Stimulated activated CD4-positive, alpha-beta T cell treated with anti-CD3 and anti-CD28 coated beads, Interleukin-15, amount 100 ng/mL, for 48 hours (primary cell): ENCODE measurements at regions not wholly inside any gene's neighbourhood (a gene's known extent, or its start where the extent isn't known, plus 50 kb on each side); places are given as distances from the start of the nearest gene placed in this dataset.

Experiments used
- DNase-seq, 2 donors: peaks; one replicate each; pipeline ENCODE4 v3.0.0-alpha.2; 2020; ENCODE audit warnings: low read depth in 2 of 2

DNA sequence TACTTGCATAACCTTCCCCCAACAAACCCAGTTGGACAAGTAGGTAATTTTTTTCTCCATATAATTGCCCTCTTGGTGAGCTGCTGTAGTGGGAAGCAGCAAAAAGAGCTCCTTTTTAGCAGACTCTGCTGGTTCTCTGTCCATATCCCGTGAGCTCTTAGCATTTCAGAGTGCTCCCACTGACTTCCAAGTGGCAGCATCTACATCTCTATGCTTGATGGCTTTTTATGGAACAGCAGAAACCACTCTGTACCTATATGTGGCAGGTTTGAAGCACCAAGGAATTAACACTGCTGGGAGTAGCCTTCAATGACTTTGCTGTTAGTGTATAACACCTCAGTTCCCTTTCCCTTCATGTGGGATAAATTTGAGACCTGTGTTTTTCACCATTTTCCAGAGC lies 168.4 kb upstream of the NHS start:
- no peak for DNase-seq

DNA sequence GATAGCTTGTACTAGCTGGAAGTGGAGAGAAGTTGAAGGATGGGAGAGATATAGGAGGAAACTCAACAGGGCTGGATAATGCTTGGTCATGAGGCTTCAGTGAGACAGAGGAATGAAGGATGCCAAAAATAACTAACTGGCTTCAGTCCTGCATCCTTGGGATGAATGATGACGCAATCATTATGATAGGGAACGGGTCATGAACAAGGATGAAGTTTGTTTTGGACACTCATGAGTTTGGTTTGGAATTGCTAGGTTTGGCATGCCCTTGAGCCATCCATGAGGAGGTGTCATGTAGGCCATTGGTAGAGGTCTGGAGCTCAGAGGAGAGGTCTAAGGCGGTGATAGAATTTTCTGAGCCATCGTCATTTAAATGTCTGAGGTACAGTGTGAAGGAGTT lies 160.0 kb upstream of the NHS start:
- DNase-seq = no peak

DNA sequence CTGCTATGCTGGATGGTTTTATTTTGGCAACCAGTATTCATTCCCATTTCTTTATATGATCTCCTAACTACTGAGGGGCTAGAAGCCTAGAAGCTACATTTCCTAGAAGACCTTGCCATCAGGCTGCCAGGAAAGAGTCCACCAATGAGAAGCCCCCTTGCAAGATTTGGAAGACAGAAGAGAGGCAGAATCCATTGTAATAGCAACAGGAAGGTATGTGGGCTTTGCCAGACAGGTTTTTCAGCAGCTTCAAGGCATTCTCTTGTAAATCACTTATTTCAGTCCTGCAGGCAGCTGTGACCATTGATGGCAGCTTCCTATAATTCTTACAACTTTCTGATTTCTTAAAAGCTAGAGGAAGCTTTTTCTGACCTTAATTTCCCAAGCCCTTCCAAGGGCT lies 148.3 kb upstream of the NHS start:
- DNase-seq = no peak

DNA sequence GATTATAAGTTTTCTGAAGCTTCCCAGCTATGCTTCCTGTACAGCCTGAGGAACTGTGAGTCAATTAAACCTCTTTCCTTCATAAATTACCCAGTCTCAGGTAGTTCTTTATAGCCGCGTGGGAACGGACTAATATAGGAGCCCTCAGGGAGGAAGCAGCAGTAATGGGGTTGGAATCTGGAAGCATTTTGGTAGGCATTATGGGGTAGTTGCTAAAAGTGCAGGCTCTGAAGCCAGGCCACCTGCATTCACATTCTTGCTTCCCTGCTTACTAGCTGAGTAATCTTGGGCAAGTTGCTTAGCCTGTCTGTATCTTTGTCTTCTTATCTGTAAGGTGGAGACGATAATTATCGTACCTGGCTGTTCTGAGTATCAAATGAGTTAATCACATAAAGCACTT lies 137.9 kb upstream of the NHS start:
- no peak for DNase-seq

DNA sequence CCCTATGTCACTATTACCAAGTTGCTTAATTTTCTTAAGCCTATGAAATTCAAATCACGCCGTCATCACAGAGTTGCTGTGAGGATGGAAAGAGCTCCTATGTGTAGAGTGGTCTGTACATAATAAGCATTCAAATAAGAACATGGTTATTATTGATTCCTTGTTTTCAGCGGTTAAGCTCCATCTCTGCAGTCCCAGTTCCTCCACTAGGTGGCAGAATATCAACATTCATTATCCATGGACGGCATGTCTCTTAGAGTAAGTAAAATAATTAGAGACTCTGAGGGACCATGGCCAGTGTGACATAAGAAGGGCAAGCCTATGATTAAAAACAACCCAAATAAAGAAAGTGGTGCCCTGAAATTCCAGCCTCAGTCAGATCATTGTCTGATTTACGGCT lies 132.5 kb upstream of the NHS start:
- DNase-seq = peak in 1 of 2 donors; percentile 22

DNA sequence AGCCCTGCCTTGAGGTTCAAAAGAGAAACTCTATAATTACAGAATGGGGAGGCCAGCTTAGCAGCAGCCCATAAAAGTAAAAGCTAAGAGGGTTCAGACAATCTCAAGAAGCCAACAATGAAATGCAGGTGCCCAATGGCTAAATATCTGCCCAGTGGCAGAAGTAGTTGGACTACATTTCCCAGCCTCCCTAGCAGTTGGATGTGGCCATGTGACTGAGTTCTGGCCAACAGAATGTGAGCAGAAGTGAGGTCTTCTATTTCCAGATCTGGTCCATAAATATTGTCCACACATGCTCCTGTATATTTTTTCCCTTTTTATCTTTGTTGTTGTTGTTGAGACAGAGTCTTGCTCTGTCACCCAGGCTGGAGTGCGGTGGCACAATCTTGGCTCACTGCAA lies 127.9 kb upstream of the NHS start:
- DNase-seq = no peak

DNA sequence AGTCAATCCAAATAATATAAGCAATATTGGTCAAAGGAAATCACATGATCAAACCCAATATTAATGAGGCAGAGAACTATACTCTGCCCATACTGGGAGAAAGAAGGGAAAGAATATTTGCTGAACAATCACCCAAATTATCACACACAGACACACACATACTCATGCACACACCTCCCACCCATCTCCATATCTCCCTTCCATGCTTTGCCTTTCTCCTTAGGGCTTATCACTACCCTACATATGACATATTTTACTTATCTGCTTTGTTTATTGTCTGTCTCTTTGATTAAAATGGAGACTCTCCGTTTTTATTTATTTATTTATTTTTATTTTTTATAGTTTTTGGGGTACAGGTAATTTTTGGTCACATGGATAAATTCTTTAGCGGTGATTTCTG lies 112.9 kb upstream of the NHS start:
- no peak for DNase-seq

DNA sequence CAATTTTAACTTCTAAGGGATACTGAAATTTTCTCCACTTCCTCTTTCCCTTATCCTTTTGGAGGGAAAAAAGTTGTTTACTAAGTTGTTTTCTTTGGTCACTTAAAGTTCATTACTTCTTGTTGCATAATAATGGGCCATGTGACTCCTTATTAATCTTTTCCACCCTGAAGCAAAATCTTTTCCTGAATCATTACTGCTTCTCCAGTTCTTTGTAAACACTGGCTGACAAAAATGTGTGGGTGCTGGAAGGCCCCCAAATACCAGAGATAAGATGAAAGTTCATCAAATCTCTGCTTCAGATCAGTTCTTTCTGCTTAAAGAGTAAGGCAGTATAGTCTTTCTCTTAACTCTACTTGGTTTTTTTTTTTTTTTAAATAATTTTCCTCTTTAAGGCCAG lies 108.9 kb upstream of the NHS start:
- no peak for DNase-seq

DNA sequence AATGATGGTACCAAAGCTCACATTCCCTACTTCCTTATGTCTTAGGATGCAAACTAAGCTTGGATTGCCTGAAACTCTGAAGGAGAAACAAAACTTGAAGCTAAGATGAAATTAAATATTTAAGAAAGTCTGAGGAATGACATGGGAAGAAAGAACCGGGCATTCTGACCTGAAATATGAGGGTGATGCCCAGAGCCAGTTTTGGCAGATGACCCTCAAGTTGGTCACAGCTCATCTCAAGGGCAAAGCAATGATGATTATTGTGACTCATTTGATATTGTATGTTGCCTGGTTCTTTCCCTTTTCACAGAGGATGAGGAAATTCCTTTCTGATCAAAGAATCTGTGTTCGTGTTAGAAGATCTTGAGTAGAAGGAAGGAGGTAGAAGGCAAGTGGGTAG lies 96.0 kb upstream of the NHS start:
- no peak for DNase-seq

DNA sequence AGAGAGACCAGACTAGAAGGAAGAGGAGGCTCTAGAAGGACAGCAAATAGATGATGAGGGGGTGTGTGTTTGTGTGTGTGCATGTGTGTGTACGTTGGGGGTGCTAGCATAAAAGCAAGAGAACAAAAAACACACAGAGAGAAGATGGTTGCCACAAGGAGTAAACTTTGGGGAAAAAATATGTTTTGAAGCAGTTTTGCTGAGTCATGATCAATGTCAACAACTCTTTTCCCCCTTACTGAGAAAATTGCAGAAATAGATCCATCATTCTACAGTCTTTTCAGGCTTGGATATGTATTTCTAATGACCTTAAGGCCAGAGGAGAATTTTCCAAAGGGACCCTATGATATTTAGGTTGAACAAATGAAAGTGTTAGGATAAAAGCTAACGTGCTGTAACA lies 89.0 kb upstream of the NHS start:
- no peak for DNase-seq

DNA sequence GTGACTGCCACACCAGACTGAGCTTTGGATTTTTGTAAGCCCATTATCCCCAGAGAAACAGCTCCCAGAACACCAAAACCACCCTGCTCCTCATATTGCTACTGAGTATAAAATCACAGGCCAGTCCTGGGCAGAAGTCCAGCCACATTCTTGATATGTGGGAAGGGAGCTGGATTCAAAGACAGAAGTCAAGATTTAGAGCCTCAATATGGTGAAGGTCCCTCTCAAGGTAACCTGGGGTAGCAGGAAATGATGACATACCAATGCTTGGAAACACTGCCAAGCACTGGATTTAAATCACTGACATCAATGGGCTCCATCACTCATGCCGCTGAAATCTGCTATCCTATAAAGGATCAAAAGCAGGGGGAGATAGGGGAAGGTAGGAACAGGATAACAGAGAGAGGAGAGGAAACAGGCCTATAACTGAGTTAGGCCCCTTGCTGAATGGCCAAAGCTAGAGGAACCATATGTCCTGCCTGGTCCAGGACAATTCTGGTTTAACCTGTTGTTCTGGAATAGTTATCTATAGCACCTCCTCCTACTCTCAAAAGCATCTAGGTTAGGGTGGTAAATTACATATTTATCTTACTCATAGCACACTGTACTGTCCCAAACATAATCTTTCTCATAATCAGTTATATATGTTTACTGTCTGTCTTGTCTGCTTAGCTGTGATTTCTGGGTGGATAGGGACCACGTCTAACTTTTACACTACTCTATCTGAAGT lies 83.7 kb upstream of the NHS start:
- no peak for DNase-seq

DNA sequence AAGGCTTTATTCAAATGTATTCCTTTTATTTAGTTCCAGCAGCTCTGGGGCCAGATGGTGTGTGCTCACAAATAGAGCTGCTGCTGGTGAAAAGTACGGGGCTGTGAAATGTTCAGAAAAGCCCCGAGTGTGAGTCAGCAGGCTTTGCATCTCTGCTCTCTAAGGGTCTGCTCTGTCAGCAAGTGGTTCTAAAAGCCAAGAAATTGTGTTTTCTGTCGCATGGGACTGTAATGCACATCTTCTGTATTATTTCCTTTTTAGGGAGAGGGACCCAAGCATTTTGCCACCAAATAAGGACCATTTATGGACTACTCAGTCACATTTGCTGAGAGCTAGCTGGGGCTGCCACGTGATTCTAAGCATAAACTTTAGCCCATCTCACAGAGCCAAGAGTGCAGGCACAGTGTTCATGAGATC lies 82.9 kb upstream of the NHS start:
- DNase-seq = no peak

DNA sequence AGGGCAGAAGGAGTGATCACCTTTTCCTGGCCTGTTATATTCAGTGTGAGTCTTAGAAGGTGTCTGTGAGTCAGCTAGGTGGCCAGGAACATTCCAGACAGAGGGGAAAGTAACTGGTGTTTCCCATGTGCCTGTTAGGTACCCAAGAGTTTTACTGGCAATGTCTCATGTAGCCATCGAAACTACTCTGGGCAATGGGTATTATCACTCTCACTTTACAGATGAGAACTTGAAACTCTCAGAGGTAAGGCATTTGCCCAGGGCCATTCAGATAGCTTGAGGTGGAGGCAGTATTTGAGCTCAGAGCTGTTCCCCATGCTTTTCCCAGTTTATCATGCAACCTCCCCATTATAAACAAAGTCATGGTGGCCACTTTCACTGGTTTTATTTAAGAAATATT lies 80.4 kb upstream of the NHS start:
- DNase-seq = no peak

DNA sequence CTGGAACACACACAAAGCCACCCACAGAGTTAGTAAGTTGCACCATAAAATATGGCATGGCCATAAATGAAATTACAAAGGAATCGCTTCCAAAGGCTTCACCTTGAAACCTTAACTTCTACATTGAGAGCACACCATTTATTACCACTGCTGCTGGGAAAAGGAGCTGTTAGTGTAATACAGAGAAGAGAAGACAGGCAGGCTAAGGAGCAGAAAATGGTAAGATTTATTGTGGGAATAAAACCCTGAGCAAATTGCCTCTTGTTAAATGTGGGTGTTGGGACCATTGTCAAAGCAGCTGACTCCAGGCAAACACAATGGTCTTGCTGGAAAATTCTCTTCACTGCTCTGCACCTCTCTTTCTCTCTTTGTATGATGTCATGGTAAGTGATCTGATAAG lies 79.2 kb upstream of the NHS start:
- DNase-seq = no peak

DNA sequence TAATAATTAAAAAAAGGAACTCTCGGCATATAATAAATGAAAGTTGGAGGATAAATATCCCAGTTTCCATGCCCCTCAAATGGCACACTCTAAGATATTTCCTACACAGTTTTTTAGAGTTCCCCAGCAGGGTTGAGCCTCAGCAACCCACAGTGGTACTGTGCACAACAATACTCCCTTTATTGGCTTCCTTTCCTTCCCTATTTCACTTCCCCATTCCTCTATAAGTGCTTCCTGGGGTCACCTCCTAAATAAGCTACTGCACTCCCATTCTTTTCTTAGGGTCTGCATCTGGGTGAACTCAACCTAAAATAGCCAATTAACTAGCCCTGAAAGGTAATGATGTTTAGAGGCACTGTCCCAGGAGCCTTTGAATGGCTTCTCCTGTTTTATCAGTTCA lies 76.4 kb upstream of the NHS start:
- DNase-seq = no peak

DNA sequence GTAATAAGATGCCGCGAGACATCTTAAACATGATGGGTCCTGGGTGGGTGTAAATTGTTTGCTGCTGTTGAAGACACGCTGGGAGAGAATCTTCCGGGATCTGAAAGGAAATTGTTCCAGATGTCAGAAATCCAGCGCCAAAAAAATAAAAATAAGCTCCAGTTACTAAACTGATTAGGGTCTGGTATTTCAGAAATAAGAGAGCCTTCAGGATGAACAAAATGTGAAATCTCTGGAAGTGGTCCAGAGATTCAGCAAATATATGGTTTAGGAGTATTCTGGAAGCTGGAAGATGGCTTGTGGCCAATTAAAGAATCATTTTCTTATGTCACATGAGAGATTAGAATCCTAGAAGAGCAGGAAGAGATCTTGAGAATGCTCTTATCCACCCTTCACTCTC lies 75.8 kb upstream of the NHS start:
- no peak for DNase-seq

DNA sequence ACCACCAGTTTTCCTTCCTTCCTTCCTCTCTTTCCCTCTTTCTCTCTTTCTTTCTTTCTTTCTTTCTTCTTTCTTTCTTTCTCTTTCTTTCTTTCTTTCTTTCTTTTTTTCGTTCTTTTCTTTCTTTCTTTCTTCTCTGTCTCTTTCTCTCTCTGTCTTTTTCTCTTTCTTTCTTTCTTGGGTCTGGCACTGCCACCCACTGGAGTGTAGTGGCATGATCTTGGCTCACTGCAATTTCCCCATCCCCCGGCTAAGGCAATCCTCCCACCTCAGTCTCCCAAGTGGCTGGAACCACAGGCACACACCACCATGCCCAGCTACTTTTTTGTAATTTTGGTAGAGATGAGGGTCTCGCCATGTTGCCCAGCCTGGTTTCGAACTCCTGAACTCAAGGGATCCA lies 51.6 kb upstream of the NHS start:
- DNase-seq = no peak
